Body of pancreas (tissue), 4 donors: ENCODE measurements at regions not wholly inside any gene's neighbourhood (a gene's known extent, or its start where the extent isn't known, plus 50 kb on each side); places are given as distances from the start of the nearest gene placed in this dataset.

Source experiments
- POLR2A ChIP-seq, 3 donors: fragments of 450-650 bp; IDR thresholded peaks; one replicate each; pipeline ENCODE4 v1.6.1; 2016; ENCODE audit warnings: antibody characterized with exemption in 3 of 3, mild to moderate bottlenecking in 2 of 3
- TF ChIP-seq, protein P1 (sequence below), 7 experiments: fragments of 450-650 bp in 4 of 7; fragments of 200-600 bp in 3 of 7; sonication (generic) in 3 of 7; IDR thresholded peaks; one replicate each; pipeline ENCODE4 v1.5.1; 2016 to 2019; ENCODE audit warnings: antibody characterized with exemption in 7 of 7

DNA sequence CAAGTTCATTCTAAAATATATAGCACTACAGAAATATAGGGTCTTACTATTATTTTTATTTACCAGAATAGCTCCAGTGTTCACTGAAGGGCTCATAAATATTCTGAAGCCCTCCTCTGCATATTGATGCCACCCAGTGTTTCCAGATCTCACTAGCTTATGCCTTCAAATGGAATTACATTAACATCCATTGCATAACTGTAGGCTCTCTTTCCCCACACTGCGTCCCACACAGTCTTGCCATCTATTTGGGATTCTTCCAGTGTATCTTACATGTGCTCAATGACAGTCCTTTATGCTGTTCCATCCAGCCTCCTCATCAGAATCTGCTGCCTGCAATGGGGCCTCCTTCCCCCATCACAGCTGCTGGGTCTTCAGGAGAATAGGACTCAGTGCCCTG lies 137.2 kb downstream of the CYSLTR2 start:
- TF ChIP-seq, protein P1, sequence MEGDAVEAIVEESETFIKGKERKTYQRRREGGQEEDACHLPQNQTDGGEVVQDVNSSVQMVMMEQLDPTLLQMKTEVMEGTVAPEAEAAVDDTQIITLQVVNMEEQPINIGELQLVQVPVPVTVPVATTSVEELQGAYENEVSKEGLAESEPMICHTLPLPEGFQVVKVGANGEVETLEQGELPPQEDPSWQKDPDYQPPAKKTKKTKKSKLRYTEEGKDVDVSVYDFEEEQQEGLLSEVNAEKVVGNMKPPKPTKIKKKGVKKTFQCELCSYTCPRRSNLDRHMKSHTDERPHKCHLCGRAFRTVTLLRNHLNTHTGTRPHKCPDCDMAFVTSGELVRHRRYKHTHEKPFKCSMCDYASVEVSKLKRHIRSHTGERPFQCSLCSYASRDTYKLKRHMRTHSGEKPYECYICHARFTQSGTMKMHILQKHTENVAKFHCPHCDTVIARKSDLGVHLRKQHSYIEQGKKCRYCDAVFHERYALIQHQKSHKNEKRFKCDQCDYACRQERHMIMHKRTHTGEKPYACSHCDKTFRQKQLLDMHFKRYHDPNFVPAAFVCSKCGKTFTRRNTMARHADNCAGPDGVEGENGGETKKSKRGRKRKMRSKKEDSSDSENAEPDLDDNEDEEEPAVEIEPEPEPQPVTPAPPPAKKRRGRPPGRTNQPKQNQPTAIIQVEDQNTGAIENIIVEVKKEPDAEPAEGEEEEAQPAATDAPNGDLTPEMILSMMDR (IDR thresholded peaks at IDR 0.05) = no peak
- TF ChIP-seq POLR2A (IDR thresholded peaks at IDR 0.05) = no peak
